ENCODE measurements at regions not wholly inside any gene's neighbourhood (a gene's known extent, or its start where the extent isn't known, plus 50 kb on each side); places are given as distances from the start of the nearest gene placed in this dataset.

DNA sequence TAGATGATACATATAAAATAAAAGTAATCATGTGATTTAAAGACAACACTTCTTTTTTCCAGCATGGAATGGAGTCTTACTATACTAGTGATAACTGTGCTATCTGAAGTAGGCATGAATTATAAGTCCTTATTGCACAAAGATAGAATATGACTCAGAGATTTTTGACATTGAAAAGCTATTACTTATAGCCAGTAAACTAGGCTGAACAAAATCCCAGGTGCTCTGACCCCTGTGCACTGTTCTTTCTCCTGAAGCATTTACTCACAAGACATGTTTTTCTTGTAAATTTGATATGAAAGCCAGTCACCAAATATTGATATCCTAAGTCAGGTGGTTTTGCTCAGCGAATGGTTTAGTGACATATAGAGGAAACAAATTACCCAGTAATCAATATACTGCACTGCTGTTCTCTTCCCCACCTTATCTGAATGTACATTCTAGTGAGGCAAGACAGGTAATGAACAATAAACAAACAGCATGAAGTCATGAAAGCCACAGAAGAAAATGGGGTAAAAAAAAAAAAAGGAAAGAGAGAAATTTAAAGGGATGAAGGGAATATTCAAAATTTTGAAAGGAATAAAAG lies 1567.0 kb upstream of the SPRY2 start:
- H3K27me3 ChIP-seq = no peaks in the 10 kb centered on the region
- intact Hi-C loops (cut with DNase I) = no loop called here
- DNase-seq = no peak
- WGBS, 4 donors = 68 to 85% (median 82%) methylated on average over 1 of the region's 1 CpG
- no peak overlapping the region for H3K4me3 ChIP-seq
- H3K27ac ChIP-seq = no peak overlapping the region
- no peaks in the 10 kb centered on the region for H3K9me3 ChIP-seq (replicated peaks in 1 of 3)
- H3K36me3 ChIP-seq (replicated peaks in 1 of 2) = no peaks in the 10 kb centered on the region
- TF ChIP-seq, protein P1, sequence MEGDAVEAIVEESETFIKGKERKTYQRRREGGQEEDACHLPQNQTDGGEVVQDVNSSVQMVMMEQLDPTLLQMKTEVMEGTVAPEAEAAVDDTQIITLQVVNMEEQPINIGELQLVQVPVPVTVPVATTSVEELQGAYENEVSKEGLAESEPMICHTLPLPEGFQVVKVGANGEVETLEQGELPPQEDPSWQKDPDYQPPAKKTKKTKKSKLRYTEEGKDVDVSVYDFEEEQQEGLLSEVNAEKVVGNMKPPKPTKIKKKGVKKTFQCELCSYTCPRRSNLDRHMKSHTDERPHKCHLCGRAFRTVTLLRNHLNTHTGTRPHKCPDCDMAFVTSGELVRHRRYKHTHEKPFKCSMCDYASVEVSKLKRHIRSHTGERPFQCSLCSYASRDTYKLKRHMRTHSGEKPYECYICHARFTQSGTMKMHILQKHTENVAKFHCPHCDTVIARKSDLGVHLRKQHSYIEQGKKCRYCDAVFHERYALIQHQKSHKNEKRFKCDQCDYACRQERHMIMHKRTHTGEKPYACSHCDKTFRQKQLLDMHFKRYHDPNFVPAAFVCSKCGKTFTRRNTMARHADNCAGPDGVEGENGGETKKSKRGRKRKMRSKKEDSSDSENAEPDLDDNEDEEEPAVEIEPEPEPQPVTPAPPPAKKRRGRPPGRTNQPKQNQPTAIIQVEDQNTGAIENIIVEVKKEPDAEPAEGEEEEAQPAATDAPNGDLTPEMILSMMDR (IDR thresholded peaks at IDR 0.05) = no peak
- no peak for TF ChIP-seq POLR2A (IDR thresholded peaks at IDR 0.05)
- no peaks in the 10 kb centered on the region for H3K4me1 ChIP-seq (replicated peaks in 1 of 2)

DNA sequence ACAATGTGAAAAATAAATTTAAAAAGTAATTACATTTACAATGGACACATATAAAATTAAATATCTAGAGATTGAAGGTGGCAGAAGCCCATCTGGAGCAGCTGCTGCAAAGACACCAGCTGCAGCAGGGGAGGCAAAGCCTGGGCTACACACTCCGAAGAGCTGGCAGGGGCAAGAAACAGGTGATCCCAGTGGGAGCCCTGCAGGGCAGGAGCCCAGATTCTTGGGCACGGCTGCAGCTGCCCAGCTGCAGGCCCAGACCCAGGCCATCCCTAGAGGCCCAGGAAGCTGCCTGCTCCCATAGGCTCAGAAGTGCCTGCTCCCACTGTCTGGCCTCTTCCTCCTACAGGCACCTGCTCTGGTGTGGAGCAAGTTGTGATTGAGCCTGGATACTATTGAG lies 1547.9 kb upstream of the SPRY2 start:
- Histone ChIP-seq H3K36me3 (replicated peaks in 1 of 2) (no peaks in the 10 kb centered on the region), H3K27ac (no peak overlapping the region), H3K4me3 (no peak overlapping the region), H3K27me3 (no peaks in the 10 kb centered on the region), H3K9me3 (replicated peaks in 1 of 3) (peaks cover 0 to 7% (median 0%) of the 10 kb centered on the region in 3 donors), H3K4me1 (replicated peaks in 1 of 2) (no peaks in the 10 kb centered on the region)
- intact Hi-C loops (cut with DNase I) = no loop called here
- DNase-seq = no peak
- whole genome bisulfite sequencing, 4 donors = 76 to 92% (median 82%) methylated on average over 2 of the region's 2 CpGs
- no peak for TF ChIP-seq POLR2A (IDR thresholded peaks at IDR 0.05)
- TF ChIP-seq, protein P1 (IDR thresholded peaks at IDR 0.05) = no peak

DNA sequence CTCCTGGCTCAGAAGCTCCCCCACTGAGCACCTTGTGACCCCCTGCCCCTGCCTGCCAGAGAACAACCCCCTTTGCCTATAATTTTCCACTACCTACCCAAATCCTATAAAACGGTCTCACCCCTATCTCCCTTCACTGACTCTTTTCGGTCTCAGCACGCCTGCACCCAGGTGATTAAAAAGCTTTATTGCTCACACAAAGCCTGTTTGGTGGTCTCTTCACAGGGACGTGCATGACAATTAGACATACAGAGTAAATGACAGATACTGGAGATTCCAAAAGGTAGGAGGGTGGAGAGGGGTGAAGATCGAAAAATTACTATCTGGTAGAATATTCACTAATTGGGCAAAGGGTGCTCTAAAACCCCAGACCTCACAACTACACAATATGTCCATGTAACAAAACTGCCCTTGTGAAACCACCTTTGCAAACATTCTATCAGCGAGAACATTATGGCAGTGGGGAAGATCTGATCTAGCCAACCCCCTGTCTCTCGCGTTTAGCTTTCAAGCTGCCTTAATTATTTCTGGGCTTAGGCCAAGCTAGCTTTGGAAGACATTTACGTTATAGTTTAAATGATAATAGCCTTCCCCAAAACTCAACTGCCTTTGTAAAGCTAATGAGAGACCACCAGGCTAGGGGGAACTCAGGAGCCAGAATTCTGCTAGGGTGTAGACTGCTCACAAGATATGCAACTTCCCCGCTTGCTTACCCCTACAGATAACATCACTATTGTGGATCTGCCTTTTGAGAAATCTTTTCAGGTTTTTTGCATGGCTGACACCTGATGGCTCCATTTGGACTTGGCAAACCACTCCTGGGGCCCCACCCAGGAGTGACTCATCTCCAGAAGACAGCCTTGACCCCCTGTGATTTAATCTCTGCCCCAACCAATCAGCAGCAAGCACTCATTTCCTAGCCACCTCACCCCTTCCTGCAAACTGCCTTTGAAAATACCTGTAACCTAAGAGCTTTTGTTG lies 1534.0 kb upstream of the SPRY2 start:
- Histone ChIP-seq H3K36me3 (replicated peaks in 1 of 2) (no peaks in the 10 kb centered on the region), H3K27me3 (no peaks in the 10 kb centered on the region), H3K27ac (no peak overlapping the region), H3K4me1 (replicated peaks in 1 of 2) (no peaks in the 10 kb centered on the region), H3K9me3 (replicated peaks in 1 of 3) (no peaks in the 10 kb centered on the region), H3K4me3 (no peak overlapping the region)
- no peak for TF ChIP-seq POLR2A (IDR thresholded peaks at IDR 0.05)
- TF ChIP-seq, protein P1 (IDR thresholded peaks at IDR 0.05) = no peak
- 59 to 71% (median 64%) methylated on average over 9 to 10 of the region's 10 CpGs for WGBS, 4 donors
- intact Hi-C loops (cut with DNase I) = no loop called here
- no peak for DNase-seq

DNA sequence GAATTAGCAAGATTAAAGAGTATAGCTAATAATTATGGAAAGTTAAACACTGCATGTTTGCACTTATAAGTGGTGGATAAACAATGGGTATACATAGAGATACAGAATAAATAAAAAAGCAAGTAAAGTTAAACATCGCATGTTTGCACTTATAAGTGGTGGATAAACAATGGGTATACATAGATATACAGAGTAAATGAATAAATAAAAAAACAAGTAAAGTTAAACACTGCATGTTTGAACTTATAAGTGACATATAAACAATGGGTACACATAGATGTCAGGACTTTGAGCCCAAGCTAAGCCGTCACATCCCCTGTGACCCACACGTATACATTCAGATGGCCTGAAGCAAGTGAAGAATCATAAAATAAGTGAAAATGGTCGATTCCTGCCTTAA lies 1533.3 kb upstream of the SPRY2 start:
- Histone ChIP-seq H3K4me3 (no peak overlapping the region), H3K9me3 (replicated peaks in 1 of 3) (no peaks in the 10 kb centered on the region), H3K27me3 (no peaks in the 10 kb centered on the region), H3K4me1 (replicated peaks in 1 of 2) (no peaks in the 10 kb centered on the region), H3K36me3 (replicated peaks in 1 of 2) (no peaks in the 10 kb centered on the region), H3K27ac (no peak overlapping the region)
- intact Hi-C loops (cut with DNase I) = no loop called here
- TF ChIP-seq, protein P1 (IDR thresholded peaks at IDR 0.05) = no peak
- TF ChIP-seq POLR2A (IDR thresholded peaks at IDR 0.05) = no peak
- no peak for DNase-seq
- WGBS, 4 donors = 64 to 67% (median 65%) methylated on average over 4 of the region's 4 CpGs
